ENCODE measurements at regions not wholly inside any gene's neighbourhood (a gene's known extent, or its start where the extent isn't known, plus 50 kb on each side); places are given as distances from the start of the nearest gene placed in this dataset.

GRCh38 chr9:73667749-73668148 lies 516.1 kb downstream of the ANXA1 start:
- TF ChIP-seq POLR2AphosphoS5 (IDR thresholded peaks at IDR 0.05; ENCODE audit: borderline replicate concordance, low read depth, low read length), result no peak
- no peak for TF ChIP-seq EZH2 (IDR thresholded peaks at IDR 0.05)
